DND-41 (cell line): ENCODE measurements at regions not wholly inside any gene's neighbourhood (a gene's known extent, or its start where the extent isn't known, plus 50 kb on each side); places are given as distances from the start of the nearest gene placed in this dataset.

Experiments used
- ATAC-seq: fragments of 200-7000 bp; cut with Tn5 transposase; 3 replicates; pipeline ENCODE4 v1.9.1; 2021; ENCODE audit warnings: low read depth; ENCODE audit not compliant: insufficient read depth
- DNase-seq: peaks from one replicate; pipeline ENCODE4 v3.0.0-alpha.2; 2020
- H2AFZ ChIP-seq: 2 replicates; pipeline ENCODE4 v1.6.0; 2012; ENCODE audit warnings: low read depth, low read length
- H3K27ac ChIP-seq: 2 replicates; pipeline ENCODE4 v1.5.1; 2012; ENCODE audit warnings: low read length, inconsistent platforms
- H3K27me3 ChIP-seq: fragments of 200-600 bp; sonication (generic); 2 replicates; pipeline ENCODE4 v1.6.0; 2012; ENCODE audit warnings: low read length, mild to moderate bottlenecking, inconsistent platforms; ENCODE audit not compliant: insufficient read depth, poor library complexity
- H3K36me3 ChIP-seq: 2 replicates; pipeline ENCODE4 v1.5.1; 2012; ENCODE audit warnings: low read length, inconsistent platforms; ENCODE audit not compliant: insufficient read depth
- H3K4me1 ChIP-seq: 2 replicates; pipeline ENCODE4 v1.5.1; 2012; ENCODE audit warnings: mild to moderate bottlenecking, low read length; ENCODE audit not compliant: insufficient read depth
- H3K4me2 ChIP-seq: 2 replicates; pipeline ENCODE4 v1.6.0; 2012; ENCODE audit warnings: mild to moderate bottlenecking, moderate library complexity, low read length, inconsistent platforms; ENCODE audit not compliant: insufficient read depth
- H3K4me3 ChIP-seq, 2 experiments: fragments of 200-600 bp in 1 of 2; shearing (Covaris generic) in 1 of 2; 2 replicates each; pipeline ENCODE4 v1.5.1; 2012 to 2016; ENCODE audit warnings: inconsistent platforms in 2 of 2, low read length in 2 of 2, mild to moderate bottlenecking in 2 of 2, low read depth in 1 of 2, moderate library complexity in 1 of 2
- H3K79me2 ChIP-seq: 2 replicates; pipeline ENCODE4 v1.6.0; 2012; ENCODE audit warnings: low read length, inconsistent platforms; ENCODE audit not compliant: insufficient read depth
- H3K9ac ChIP-seq: 2 replicates; pipeline ENCODE4 v1.6.0; 2012; ENCODE audit warnings: low read depth, mild to moderate bottlenecking, inconsistent platforms, low read length, moderate library complexity
- H3K9me3 ChIP-seq: 2 replicates; pipeline ENCODE4 v1.5.1; 2012; ENCODE audit warnings: low read length, moderate library complexity, mild to moderate bottlenecking, inconsistent platforms; ENCODE audit not compliant: insufficient read depth, severe bottlenecking
- H4K20me1 ChIP-seq: 2 replicates; pipeline ENCODE4 v1.6.0; 2012; ENCODE audit warnings: low read length; ENCODE audit not compliant: insufficient read depth
- EZH2 ChIP-seq: IDR thresholded peaks from 3 replicates; pipeline ENCODE4 v1.6.1; 2012; ENCODE audit warnings: borderline replicate concordance, low read depth, mild to moderate bottlenecking, moderate library complexity, low read length, inconsistent platforms; ENCODE audit not compliant: severe bottlenecking
- TF ChIP-seq, protein P1 (sequence below): IDR thresholded peaks from 2 replicates; pipeline ENCODE4 v1.5.1; 2012; ENCODE audit warnings: borderline replicate concordance, low read length, moderate library complexity, mild to moderate bottlenecking; ENCODE audit not compliant: poor library complexity, severe bottlenecking; ENCODE audit errors: extremely low read depth

DNA sequence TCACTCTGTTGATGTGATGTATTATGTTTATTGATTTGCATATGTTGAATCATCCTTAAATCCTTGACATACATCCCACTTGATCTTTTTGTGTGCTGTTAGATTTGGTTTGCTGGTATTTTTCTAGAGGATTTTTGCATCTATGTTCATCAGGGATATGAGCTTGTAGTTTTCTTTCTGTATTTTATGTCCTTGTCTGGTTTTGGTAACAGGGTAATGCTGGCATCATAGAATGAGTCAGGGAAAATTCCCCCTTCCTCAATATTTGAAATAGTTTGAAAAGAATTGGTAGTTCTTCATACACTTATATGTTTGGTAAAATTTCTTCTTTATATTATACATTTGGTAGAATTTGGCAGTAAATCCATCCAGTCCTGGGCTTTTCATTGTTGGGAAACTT is 89.4 kb upstream of the SLC13A1 start:
- no peaks in the 10 kb centered on the region for H3K27me3 ChIP-seq
- H3K36me3 ChIP-seq, result no peaks in the 10 kb centered on the region
- no peak overlapping the region for H3K4me2 ChIP-seq
- no peaks in the 10 kb centered on the region for H3K9me3 ChIP-seq
- no peak overlapping the region for H2AFZ ChIP-seq
- H3K4me3 ChIP-seq, result no peak overlapping the region
- no peak for ATAC-seq
- DNase-seq, result no peak
- no peaks in the 10 kb centered on the region for H3K79me2 ChIP-seq
- TF ChIP-seq EZH2, result no peak
- TF ChIP-seq, protein P1, sequence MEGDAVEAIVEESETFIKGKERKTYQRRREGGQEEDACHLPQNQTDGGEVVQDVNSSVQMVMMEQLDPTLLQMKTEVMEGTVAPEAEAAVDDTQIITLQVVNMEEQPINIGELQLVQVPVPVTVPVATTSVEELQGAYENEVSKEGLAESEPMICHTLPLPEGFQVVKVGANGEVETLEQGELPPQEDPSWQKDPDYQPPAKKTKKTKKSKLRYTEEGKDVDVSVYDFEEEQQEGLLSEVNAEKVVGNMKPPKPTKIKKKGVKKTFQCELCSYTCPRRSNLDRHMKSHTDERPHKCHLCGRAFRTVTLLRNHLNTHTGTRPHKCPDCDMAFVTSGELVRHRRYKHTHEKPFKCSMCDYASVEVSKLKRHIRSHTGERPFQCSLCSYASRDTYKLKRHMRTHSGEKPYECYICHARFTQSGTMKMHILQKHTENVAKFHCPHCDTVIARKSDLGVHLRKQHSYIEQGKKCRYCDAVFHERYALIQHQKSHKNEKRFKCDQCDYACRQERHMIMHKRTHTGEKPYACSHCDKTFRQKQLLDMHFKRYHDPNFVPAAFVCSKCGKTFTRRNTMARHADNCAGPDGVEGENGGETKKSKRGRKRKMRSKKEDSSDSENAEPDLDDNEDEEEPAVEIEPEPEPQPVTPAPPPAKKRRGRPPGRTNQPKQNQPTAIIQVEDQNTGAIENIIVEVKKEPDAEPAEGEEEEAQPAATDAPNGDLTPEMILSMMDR, result no peak
- H3K9ac ChIP-seq, result no peak overlapping the region
- no peaks in the 10 kb centered on the region for H4K20me1 ChIP-seq
- H3K4me1 ChIP-seq, result no peaks in the 10 kb centered on the region
- no peak overlapping the region for H3K27ac ChIP-seq

DNA sequence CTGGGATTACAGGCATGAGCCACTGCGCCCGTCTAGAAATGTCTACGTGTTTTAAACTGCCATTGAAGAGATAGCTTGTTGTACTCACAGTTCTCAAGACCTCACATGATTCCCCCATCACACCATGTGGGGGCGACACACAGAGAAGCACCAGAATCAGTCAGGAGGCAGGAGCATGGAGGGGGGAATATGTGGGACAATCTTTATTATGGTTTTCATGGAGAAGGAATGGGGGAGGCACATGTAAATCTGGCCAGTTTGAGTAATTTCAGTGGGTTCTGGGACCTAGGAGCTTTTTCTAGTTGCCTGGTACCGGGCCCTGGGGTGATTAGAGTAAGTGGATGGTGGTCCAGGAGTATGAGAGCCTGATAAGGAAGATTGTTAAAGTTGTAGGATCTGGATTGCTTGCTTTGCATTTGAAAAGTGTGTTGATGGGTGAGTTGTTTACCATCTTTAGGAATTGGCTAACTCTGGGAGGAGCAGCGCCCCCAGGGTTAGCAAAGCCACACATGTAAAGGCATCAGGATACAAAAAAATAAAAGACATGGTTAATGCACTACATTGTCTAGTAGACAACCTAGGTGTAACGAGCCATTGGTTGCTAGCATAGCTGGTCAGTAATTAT is 85.4 kb upstream of the SLC13A1 start:
- no peak overlapping the region for H3K4me3 ChIP-seq
- DNase-seq (no peak), ATAC-seq (no peak)
- H3K4me2 ChIP-seq, result no peak overlapping the region
- no peaks in the 10 kb centered on the region for H3K9me3 ChIP-seq
- no peaks in the 10 kb centered on the region for H3K27me3 ChIP-seq
- no peaks in the 10 kb centered on the region for H3K79me2 ChIP-seq
- TF ChIP-seq EZH2, result no peak
- TF ChIP-seq, protein P1, result no peak
- H3K4me1 ChIP-seq, result no peaks in the 10 kb centered on the region
- no peaks in the 10 kb centered on the region for H3K36me3 ChIP-seq
- H2AFZ ChIP-seq, result no peak overlapping the region
- H3K27ac ChIP-seq, result no peak overlapping the region
- H4K20me1 ChIP-seq, result no peaks in the 10 kb centered on the region
- H3K9ac ChIP-seq, result no peak overlapping the region

DNA sequence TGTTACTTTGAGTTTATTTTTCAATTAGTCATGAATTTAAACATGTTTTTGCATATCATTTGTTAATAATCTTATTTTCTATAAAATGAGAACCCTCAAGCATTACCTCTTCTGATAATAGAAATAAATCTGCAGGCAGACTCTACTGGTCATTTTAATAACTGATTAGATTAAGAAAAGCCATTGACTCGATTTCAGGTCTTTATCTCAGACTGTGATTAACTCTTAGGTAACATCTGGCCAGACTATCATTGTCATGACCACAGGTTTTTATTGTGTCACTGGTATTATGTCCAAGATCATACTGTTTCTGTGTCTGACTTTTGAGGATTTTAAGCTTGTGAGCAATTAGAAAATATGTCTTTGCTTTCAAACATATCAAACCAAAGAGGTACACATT is 83.6 kb upstream of the SLC13A1 start:
- H4K20me1 ChIP-seq, result no peaks in the 10 kb centered on the region
- no peaks in the 10 kb centered on the region for H3K27me3 ChIP-seq
- H3K79me2 ChIP-seq, result no peaks in the 10 kb centered on the region
- no peaks in the 10 kb centered on the region for H3K9me3 ChIP-seq
- ATAC-seq (no peak), DNase-seq (no peak)
- TF ChIP-seq, protein P1, result no peak
- TF ChIP-seq EZH2, result no peak
- no peak overlapping the region for H2AFZ ChIP-seq
- H3K4me3 ChIP-seq, result no peak overlapping the region
- H3K9ac ChIP-seq, result no peak overlapping the region
- no peaks in the 10 kb centered on the region for H3K36me3 ChIP-seq
- H3K4me1 ChIP-seq, result no peaks in the 10 kb centered on the region
- no peak overlapping the region for H3K27ac ChIP-seq
- H3K4me2 ChIP-seq, result no peak overlapping the region
